ENCODE measurements at regions not wholly inside any gene's neighbourhood (a gene's known extent, or its start where the extent isn't known, plus 50 kb on each side); places are given as distances from the start of the nearest gene placed in this dataset.
"Not testable (repeated sequence)": the region's sequence is repeated elsewhere in the genome, so short reads cannot be mapped to it uniquely, and the experiment has no call there.

DNA sequence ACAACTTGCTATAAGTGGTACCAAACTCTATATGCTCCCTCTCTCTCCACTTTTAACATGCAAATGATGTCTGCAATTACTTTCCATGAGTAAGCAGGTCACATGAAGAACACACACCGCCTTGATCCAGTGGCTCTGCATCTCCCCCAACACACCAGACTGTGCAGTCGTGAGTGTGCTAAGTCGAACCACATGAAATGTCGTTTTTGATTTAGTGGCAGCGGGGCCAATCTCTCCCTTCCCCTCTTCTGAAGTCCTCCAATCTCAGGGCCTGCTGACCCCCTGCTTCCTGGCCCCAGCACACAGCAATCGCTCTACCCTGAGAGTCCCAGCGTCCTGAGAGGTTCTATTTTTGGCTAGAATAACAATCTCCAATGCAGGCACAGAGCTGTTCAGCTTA is 312.5 kb downstream of the SHQ1 start:
- no peak for DNase-seq (ENCODE audit: low read depth)

DNA sequence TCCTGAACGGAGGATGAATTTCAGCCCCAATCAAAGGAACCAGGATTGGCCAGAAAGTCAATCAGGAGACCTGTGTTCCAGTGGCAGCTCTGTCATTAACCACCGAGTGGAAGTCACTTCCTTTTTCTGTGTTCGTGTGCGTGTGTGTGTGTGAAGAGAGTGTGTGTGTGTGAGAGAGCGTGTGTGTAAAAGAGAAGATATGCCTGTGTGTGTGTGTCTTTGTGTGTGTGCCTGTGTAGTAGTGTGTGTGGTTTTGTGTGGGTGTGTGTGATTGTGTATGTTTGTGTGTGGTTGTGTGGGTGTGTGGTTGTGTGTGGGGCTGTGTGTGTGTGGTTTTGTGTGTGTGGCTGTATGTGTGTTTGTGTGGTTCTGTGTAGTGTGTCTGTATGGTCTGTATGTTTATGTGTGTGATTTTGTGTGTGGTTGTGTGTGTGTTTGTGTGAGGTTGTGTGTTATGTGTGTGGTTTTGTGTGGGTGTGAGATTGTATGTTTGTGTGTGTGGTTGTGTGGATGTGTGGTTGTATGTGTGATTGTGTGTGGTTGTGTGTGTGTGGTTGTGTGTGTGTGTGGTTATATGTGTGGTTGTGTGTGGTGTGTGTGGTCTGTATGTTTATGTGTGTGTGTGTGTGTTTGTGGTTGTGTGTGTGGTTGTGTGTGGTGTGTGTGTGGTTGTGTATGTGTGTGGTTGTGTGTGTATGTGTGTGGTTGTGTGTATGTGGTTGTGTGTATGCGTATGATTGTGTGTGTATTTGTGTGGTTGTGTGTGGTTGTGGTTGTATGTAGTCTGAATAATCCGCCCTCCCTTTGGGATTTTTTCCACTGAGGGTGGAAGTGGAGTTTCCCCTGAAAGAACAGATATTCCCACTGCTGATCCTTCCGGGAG is 314.4 kb downstream of the SHQ1 start:
- DNase-seq (ENCODE audit: low read depth) = no peak

DNA sequence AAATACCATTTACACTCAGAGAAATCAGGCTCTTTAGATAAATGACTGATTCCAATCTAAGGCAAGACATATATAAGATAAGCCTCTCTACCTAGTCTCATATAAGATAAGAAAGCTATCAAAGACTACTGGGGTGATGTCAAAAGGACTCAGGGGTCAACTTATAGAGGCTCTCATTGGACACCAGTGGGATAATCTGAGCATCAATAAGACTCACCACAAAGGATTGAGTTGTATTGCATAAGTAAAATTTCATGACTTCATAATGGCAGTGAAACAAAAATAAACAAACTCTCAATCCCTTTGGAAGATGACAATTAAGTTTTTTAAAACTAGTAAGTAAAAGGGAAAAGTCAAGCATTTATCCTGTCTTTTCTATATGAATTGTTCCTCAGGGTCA is 317.8 kb downstream of the SHQ1 start:
- peak; percentile 24 for DNase-seq (ENCODE audit: low read depth)

DNA sequence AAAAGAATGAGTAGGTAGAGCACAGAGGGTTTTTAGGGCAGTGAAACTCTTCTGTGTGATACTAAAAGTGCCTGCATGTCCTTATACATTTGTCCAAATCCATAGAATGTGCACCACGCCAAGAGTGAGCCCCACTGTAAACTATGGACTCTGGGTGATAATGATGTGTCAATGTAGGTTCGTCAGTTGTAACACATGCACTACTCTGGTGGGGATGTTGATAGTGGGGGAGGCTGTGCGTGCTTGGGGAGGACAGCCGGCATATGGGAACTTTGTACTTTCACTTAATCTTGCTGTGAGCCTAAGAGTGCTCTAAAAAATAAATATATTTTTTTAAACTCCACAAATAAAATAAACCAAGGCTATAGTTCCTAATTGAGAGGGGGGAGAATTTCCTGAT is 319.2 kb downstream of the SHQ1 start:
- DNase-seq (ENCODE audit: low read depth) = no peak

DNA sequence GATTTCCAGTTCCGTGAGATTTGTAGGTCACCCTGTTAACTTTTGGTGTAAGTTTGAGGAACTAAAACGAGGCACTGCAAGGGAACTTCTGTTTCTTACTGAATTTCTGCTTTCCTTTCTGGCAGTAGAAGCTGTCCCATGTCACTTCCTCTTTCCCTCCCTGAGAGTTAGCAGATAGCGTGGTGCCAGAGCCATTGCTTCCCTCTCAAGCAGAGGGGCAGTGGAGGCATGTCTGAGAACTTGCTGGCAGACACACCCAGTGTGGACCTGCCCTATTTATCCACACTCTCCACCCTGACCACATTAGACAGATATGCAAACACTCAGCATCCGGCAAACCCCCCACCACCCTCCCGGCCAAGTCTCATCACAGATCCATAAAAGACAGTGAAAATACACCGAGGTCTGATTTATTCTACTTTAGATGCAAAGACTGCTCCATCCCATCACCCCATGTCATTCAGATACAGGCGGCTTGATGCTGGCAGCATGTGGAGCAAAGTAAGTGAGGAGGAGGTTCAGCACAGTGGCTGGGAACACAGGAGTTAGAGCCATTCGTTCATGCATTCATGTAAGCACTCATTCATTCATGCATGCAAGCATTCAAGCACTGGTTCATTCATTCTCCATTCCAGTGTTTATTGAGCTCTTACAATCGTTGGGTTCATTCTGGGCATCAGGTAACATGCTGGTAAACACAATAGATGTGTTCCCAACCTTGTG is 324.7 kb downstream of the SHQ1 start:
- no peak for DNase-seq (ENCODE audit: low read depth)

DNA sequence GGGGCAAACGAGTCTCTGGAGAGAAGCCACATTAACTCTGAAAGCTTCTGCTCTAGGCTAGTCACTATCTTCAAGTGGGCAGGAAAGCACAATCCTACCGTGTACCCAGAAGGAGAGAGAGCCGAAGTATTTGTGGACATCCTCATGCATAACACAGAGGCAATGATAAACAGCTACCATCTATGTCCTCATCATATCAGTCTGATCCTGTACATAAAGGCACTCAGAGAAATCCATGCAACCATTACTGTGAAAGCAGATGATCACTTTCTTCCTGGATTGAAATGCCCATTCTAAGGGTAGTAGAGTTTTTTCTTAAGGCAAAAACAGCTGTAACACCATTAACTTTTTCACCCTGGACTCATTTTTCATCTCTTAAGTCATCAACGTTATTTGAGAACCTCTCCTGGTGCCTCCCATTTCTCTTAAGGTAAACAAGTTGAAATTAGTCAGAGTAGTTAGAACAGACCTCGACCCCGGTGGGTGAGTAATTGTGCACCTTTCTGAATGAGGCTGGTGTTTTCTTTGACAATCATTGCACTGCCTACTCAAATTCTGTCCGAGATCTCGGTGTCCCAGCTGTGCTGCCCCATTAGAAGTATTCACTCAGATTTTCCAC is 327.4 kb downstream of the SHQ1 start:
- DNase-seq (ENCODE audit: low read depth) = peak; percentile 90

DNA sequence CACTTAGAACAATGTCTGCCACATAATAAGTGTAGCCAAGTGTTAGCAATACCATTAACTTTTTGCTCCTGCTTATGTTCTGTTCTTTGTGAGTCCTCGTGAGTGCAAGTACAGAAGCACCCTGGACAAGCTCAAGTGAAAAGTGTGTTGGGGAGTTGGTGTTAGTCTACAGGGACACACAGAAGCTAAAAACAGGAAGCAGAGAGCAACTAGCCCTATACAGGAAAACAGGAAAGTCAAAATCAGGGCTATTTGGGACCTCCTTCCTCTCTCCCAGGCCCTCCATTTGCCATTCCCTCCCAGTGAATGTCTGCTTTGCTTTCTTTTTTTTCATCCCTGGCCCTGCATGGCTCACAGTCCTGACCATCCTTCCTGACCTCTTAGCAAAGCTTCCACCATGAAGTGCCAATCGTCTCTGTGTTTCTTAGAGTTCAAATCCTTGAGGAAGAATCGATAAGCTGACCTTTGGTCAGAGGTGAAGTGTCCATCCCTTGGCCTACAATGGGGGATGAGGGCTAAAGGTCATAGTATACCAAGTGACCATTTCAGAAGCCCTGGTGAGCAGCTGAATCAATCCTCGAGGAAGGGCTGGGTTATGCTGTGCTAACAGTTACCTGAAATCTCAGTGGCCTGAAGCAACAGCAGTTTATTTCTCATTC is 328.2 kb downstream of the SHQ1 start:
- no peak for DNase-seq (ENCODE audit: low read depth)

DNA sequence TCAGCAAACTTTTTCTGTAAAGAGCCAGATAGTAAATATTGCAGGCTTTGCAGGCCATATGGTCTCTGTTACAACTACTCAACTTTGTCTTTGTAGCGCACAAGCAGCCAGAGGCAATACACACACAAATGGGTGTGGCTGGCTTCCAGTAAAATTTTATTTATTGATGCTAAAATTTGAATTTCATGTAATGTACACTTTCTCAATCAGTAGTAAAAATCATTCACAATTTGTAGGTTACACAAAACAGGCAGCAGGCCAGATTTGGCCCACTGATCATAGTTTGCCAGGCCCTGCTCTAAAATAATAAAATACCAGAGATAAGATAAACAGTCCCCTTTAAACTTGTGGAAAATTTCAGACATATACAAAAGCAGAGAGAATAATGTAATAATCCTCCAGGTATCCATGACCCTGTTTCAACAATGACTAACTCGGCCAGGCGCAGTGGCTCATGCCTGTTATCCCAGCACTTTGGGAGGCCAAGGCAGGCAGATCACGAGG is 330.3 kb downstream of the SHQ1 start:
- peak; percentile 17 for DNase-seq (ENCODE audit: low read depth)

DNA sequence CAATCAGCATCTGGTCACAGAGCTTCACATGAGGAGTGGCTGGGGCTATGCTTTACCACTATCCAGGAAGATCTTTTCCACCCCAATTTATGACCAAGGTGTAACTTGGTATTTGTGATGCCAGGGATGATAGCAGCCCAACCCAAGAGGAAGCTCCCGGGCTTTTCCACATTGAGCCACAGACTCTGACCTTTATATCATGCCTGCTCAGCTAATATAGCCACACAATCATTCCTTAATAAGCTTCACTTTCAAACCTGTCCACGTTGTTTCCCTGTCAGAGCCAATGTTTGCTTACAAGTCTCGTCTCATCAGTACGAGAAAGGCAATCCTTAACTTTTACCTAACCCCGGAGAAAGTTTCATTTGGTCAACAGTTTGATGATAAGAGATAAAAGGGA is 330.9 kb downstream of the SHQ1 start:
- no peak for DNase-seq (ENCODE audit: low read depth)

DNA sequence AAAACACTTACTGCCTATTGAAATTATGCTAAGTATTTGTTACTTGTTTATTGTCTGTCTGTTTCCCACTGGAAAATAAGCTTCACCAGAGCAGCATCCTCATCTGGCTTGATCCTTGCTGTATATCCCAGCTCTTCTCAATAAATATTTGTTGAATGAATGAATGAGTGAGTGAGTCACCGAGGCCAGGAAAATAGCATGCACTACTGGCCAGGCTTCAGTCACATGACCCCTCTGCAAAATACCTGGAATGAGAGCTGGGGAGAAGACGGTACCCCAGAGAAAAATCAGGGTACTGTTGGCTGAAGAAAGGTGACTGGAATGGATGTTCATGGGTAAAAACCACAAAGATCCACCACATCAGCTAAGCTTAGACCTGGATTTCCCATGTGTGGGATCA is 331.9 kb downstream of the SHQ1 start:
- no peak for DNase-seq (ENCODE audit: low read depth)

DNA sequence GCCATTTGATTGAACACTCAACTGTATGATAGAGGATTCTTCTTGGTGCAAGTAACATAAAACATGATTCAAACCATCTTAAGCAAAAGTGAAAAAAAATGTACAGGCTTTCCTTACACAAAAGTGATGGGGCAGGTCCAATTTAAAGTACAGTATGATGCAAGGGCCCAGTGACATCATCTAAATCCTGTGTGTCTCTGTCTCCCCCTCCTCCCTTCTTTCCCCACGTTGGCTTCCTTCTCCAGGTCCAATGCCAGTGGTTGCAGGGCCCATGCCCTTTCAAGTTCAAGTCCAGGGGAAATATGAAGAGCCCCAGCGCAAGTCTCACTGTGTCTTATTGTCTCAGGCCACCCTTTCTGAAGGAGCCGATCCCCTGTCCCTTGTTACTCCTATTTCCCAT is 332.3 kb downstream of the SHQ1 start:
- no peak for DNase-seq (ENCODE audit: low read depth)

DNA sequence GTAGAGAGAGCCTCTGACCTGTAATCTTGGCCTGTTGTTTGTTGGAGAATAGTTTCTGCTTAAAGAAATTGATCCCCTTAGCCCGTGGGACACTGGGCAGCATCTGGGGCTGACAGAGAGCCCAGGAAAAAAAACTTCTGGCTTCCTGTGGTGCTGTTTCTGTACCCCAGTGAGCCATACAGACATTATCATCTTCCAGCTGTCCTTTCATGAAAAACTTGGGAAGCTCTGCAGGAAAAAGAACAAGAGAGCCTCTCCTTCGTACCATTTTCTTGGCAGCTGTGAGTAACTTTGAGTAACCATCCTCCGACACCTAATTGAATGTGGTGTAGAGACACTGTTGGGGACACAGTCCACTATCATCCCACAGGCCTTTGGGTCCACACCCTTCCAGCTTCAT is 333.0 kb downstream of the SHQ1 start:
- DNase-seq (ENCODE audit: low read depth) = no peak

DNA sequence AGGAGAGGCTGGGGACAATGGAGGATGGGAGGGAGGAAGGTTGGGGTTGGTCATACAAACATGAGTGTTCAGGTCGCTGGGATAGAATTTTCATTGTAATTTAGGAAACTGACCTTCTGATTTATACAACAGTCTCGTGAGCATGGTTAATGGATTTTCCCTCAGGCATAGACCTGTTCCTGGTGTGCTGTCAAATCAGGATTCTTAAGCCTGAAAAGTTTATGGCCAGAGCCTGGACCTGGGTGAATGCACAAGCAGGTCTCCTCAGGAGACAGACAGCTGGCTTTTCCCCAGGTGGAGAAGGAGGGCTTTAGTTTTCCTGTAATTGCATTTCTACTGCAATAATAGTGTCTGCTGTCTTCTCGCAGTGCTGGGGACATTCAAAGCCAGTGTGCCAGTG is 338.0 kb downstream of the SHQ1 start:
- no peak for DNase-seq (ENCODE audit: low read depth)

DNA sequence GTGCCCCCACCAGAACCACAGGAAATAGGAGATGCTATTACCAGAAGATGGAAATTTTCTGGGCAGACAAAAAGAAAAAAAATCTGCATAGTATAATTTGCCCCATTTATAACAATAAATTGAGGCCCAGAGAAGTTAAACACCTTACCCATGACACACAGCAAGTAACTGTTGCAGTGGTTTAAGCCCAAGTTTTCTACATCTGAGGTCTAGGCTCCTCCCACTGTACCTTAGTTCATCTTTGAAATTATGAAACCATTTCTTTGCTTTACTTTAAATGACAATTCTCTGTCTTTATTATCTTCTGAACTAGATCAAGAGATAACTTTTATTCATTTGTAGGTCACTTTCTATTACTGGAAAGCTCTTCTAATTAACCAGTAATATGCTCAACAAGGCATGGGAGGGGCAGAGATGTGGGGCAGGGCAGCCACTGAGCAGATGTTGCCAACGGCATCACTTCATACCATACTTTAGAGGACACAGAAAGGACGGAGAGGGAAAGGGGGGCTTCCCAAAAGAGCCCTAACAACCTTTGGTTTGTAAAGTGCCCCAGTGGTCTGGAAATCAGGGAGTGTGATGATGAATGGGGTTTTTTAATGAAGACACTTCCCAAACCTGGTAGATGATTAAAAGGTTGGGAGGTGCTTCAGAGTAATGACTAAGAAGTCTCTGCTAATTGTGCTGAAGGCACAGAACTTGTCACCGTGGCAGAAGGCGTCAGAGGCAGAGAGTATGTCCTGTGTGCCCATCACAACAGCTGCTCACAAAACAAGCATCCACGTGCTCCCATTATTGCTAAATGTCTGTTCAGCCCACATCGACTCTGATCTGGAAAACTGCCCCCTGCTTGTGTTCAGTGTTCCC is 342.5 kb downstream of the SHQ1 start:
- no peak for DNase-seq (ENCODE audit: low read depth)

DNA sequence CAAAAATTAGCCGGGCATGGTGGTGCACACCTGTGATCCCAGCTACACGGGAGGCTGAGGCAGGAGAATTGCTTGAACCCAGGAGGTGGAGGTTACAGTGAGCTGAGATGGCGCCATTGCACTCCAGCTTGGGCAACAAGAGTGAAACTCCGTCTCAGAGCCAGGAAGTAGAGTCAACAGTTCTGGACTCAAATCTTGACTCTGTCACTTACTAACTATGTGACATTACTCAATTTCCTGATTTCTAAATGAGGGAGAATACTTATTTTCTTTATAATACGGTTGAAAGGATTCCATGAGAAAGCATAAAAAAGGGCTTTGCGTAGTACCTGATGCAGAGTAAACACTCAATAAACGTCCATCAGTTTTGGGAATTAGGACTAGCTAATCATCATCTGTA is 350.7 kb downstream of the SHQ1 start:
- DNase-seq (ENCODE audit: low read depth) = not testable (repeated sequence)

DNA sequence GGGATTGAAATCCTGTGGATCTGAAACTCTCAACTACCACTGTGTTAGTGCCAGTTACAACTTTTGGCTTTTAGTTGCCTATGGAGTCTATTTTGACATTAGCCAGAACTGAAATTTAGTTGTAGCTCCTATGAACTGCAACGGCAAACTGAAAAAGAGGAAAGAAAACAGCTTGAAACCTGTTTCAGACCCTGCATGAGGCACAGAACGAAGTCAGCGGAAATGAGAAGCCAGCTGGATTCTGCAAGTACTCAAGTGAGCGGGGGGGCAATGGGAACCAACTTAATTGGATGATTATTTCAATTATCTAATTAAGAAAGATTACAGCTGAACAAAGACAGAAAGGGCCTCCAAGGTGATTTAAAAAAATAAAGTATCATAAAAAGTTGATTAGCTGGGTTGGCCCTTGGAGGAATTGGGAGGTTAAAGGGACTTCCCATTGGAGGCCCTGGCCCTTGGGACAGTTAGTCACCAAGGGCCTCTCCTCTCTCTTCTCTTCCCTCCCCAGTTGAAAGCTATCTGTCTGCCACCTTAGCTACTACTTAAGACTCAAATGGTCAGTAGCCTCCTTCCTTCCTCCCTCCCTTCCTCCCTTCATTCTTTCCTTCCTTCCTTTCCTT is 352.1 kb downstream of the SHQ1 start:
- DNase-seq (ENCODE audit: low read depth) = no peak

DNA sequence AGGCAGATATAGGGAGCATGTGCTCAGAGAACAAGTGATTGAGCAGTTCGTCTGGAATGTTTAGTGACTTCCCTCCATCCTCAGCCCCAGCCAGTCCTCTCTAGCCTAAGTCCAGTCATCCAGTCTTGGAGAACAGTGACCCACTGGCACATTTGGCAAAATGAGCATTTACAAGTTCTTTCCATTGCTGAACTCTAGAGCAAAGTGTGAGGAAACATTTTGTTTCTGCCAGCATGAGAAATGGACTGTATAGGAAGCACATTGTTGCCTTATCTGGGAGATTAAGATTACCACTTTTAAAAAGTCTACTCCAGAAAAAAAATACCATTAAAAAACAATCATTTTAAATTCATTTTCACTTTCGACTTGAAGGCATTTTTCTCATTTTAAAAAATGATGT is 353.6 kb downstream of the SHQ1 start:
- peak; percentile 39 for DNase-seq (ENCODE audit: low read depth)

DNA sequence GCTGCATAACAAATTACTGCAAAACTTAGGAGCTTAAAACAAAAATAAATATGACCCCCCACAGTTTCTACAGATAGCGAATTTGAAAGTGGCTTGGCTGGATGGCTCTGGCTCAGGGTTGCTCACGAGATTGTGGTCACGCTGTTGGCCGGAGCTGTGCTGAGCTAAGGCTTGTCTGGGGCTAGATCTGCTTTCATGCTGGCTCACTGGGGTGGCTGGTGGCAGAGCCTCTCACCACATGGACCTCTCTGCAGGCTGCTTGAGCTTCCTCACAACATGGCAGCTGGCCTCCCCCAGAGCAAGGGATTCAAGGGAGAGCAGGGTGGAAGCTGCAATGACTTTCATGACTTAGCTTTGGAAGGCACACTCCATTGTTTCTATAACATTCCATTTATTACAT is 354.1 kb downstream of the SHQ1 start:
- DNase-seq (ENCODE audit: low read depth) = no peak

DNA sequence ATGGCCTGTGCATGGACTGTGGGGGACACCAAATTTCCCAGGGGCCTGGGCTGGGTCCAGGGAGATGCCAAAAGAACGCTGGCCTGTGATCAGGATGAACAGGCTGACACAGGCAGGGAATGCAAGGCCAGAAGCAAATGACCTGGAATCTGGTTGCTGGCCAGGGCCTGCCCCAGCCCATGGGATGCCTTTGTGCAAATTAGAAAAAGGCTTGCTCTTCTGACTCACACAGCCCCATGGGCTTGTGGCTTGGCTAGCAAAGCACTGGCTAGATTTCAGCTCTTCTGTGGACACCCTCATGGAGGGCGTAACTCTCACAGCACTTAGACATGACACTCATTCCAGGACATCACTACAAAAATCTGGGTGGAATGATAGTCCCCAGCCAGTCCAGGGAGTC is 356.0 kb downstream of the SHQ1 start:
- DNase-seq (ENCODE audit: low read depth) = peak; percentile 95

DNA sequence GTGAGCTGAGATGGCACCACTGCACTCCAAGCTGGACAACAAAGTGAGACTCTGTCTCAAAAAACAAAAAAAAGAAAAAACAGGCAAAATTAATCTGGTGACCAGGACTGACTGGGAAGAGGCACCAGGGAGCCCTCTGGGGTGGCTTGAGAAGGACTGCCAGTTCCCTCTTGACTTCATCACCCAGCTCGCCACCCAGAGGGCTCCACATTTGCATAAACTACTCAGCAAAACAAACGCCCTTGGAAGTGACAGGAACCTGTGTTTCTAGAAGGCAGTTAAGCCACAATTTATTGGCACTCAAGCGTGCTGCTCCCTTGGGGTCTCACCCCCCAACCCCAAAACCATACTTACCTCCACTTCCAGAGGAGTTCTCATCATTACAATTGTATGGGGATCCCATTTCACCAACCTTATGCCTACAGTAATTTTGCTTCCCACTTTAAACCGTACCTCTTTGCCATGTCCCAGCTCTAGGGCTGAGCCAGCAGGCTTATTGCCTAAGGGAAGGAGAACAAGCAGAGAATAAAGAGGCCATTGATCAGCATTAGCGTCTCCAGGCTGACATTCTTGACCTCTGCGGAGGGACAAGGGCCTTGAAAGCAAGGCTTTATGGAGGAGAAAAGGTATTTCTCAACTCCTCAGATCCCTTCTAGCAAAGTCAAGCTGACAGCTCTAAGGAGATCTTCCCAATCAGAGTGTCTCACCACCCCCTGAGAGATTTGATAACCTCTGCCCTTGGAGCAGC is 357.4 kb downstream of the SHQ1 start:
- DNase-seq (ENCODE audit: low read depth) = no peak
